Trophoblast cell (in vitro differentiated cells and primary cell): ENCODE measurements at regions not wholly inside any gene's neighbourhood (a gene's known extent, or its start where the extent isn't known, plus 50 kb on each side); places are given as distances from the start of the nearest gene placed in this dataset.

ENCODE experiments used
- DNase-seq, 2 donors: peaks; one replicate each; pipeline ENCODE4 v3.0.0-alpha.2; 2016
- H2AFZ ChIP-seq: 2 replicates; pipeline ENCODE4 v1.6.1; 2013; ENCODE audit warnings: low read length, moderate library complexity, mild to moderate bottlenecking; ENCODE audit not compliant: insufficient read depth, poor library complexity
- H2AK5ac ChIP-seq: 2 replicates; pipeline ENCODE4 v1.6.1; 2013; ENCODE audit warnings: mild to moderate bottlenecking, low read length
- H2BK120ac ChIP-seq: 2 replicates; pipeline ENCODE4 v1.6.1; 2013; ENCODE audit warnings: low read length, mild to moderate bottlenecking, moderate library complexity; ENCODE audit not compliant: insufficient read depth, poor library complexity
- H2BK12ac ChIP-seq: 2 replicates; pipeline ENCODE4 v1.6.1; 2013; ENCODE audit warnings: mild to moderate bottlenecking, low read length, moderate library complexity
- H2BK5ac ChIP-seq: 2 replicates; pipeline ENCODE4 v1.6.1; 2013; ENCODE audit warnings: low read length, low read depth, moderate library complexity, mild to moderate bottlenecking; ENCODE audit not compliant: poor library complexity
- H3K14ac ChIP-seq: 2 replicates; pipeline ENCODE4 v1.6.1; 2013; ENCODE audit warnings: mild to moderate bottlenecking, low read length
- H3K18ac ChIP-seq: 2 replicates; pipeline ENCODE4 v1.6.1; 2013; ENCODE audit warnings: mild to moderate bottlenecking, low read length
- H3K23ac ChIP-seq: 2 replicates; pipeline ENCODE4 v1.6.1; 2013; ENCODE audit warnings: low read length
- H3K27ac ChIP-seq: 2 replicates; pipeline ENCODE4 v1.5.1; 2013; ENCODE audit warnings: low read depth, mild to moderate bottlenecking, inconsistent platforms, low read length, moderate library complexity
- H3K27me3 ChIP-seq: 2 replicates; pipeline ENCODE4 v1.6.1; 2013; ENCODE audit warnings: inconsistent platforms, mild to moderate bottlenecking, low read length, moderate library complexity; ENCODE audit not compliant: insufficient read depth
- H3K36me3 ChIP-seq, 2 experiments: 1 replicate in 1 of 2; 2 replicates in 1 of 2; pipeline ENCODE4 v1.6.1; 2013; ENCODE audit warnings: low read length in 2 of 2, mild to moderate bottlenecking in 2 of 2, moderate library complexity in 1 of 2; ENCODE audit not compliant: insufficient read depth in 2 of 2, control insufficient read depth in 1 of 2
- H3K4ac ChIP-seq: 2 replicates; pipeline ENCODE4 v1.6.1; 2013; ENCODE audit warnings: low read depth, mild to moderate bottlenecking, low read length, moderate library complexity
- H3K4me1 ChIP-seq, 2 experiments: 1 replicate in 1 of 2; 2 replicates in 1 of 2; pipeline ENCODE4 v1.6.1; 2013; ENCODE audit warnings: low read length in 2 of 2, mild to moderate bottlenecking in 2 of 2, moderate library complexity in 1 of 2; ENCODE audit not compliant: insufficient read depth in 2 of 2, control insufficient read depth in 1 of 2
- H3K4me2 ChIP-seq: 2 replicates; pipeline ENCODE4 v1.6.1; 2013; ENCODE audit warnings: inconsistent platforms, mild to moderate bottlenecking, low read length, moderate library complexity
- H3K4me3 ChIP-seq: 2 replicates; pipeline ENCODE4 v1.5.1; 2013; ENCODE audit warnings: mild to moderate bottlenecking, low read depth, low read length, inconsistent platforms
- H3K79me1 ChIP-seq: one replicate; pipeline ENCODE4 v1.6.1; 2013; ENCODE audit warnings: low read length
- H3K79me2 ChIP-seq: 2 replicates; pipeline ENCODE4 v1.6.1; 2013; ENCODE audit warnings: low read length, mild to moderate bottlenecking; ENCODE audit not compliant: control insufficient read depth, insufficient read depth, poor library complexity
- H3K9ac ChIP-seq: 2 replicates; pipeline ENCODE4 v1.6.1; 2013; ENCODE audit warnings: mild to moderate bottlenecking, low read length
- H3K9me3 ChIP-seq: 2 replicates; pipeline ENCODE4 v1.6.1; 2013; ENCODE audit warnings: low read depth, mild to moderate bottlenecking, control low read depth, inconsistent platforms, low read length; ENCODE audit not compliant: insufficient read depth
- H4K12ac ChIP-seq: 2 replicates; pipeline ENCODE4 v1.6.1; 2013; ENCODE audit warnings: low read depth, mild to moderate bottlenecking, low read length, moderate library complexity
- H4K8ac ChIP-seq: 2 replicates; pipeline ENCODE4 v1.6.1; 2013; ENCODE audit warnings: low read depth, mild to moderate bottlenecking, low read length, moderate library complexity
- H4K91ac ChIP-seq: one replicate; pipeline ENCODE4 v1.6.1; 2013; ENCODE audit warnings: low read depth, mild to moderate bottlenecking, low read length, moderate library complexity
- WGBS: extraction: QIAGEN DNeasy Blood & Tissue Kit; methylation state at CpG from one replicate; pipeline ENCODE4 v1.1.7; 2013; ENCODE audit warnings: missing lambda C conversion rate; ENCODE audit not compliant: insufficient read length, insufficient coverage; ENCODE audit errors: extremely low coverage; 5-methylcytosine and 5-hydroxymethylcytosine counted together

- Histone ChIP-seq H2BK12ac (no peak overlapping the region), H2BK120ac (no peak overlapping the region), H2AK5ac (no peak overlapping the region), H3K36me3 (no peaks in the 10 kb centered on the region), H2AFZ (no peak overlapping the region), H3K4me2 (no peak overlapping the region), H3K79me1 (no peaks in the 10 kb centered on the region), H4K91ac (no peak overlapping the region), H3K23ac (no peak overlapping the region), H3K4me3 (no peak overlapping the region), H3K9ac (no peak overlapping the region), H3K4me1 (no peaks in the 10 kb centered on the region), H3K18ac (no peak overlapping the region), H3K27me3 (no peaks in the 10 kb centered on the region), H3K9me3 (no peaks in the 10 kb centered on the region), H4K8ac (no peak overlapping the region), H4K12ac (no peak overlapping the region), H3K79me2 (no peaks in the 10 kb centered on the region), H3K27ac (no peak overlapping the region), H3K14ac (no peak overlapping the region), H2BK5ac (no peak overlapping the region), H3K4ac (no peak overlapping the region)
- WGBS, result no CpG with 5 or more reads among the region's 2 CpGs
- DNase-seq, result peak in 1 of 2 donors; percentile 24
These were observed 265.0 kb upstream of the SOX2 start for GRCh38 chr3:181446741-181447140.

GRCh38 chr3:181442066-181442465, 269.7 kb upstream of the SOX2 start:
- Histone ChIP-seq H2BK12ac (no peak overlapping the region), H3K36me3 (no peaks in the 10 kb centered on the region), H3K4ac (no peak overlapping the region), H2BK5ac (no peak overlapping the region), H3K9me3 (no peaks in the 10 kb centered on the region), H4K12ac (no peak overlapping the region), H3K4me1 (no peaks in the 10 kb centered on the region), H3K4me3 (no peak overlapping the region), H3K27ac (no peak overlapping the region), H3K79me2 (no peaks in the 10 kb centered on the region), H3K23ac (no peak overlapping the region), H3K14ac (no peak overlapping the region), H2BK120ac (no peak overlapping the region), H3K79me1 (no peaks in the 10 kb centered on the region), H3K18ac (no peak overlapping the region), H3K27me3 (no peaks in the 10 kb centered on the region), H4K91ac (no peak overlapping the region), H2AK5ac (no peak overlapping the region), H3K9ac (no peak overlapping the region), H2AFZ (no peak overlapping the region), H3K4me2 (no peak overlapping the region), H4K8ac (no peak overlapping the region)
- WGBS, result no CpG with 5 or more reads among the region's 3 CpGs
- no peak for DNase-seq

- no peak overlapping the region for H4K12ac ChIP-seq
- H3K4me1 ChIP-seq, result no peaks in the 10 kb centered on the region
- H3K4me2 ChIP-seq, result no peak overlapping the region
- no peak overlapping the region for H2AK5ac ChIP-seq
- no peak overlapping the region for H4K91ac ChIP-seq
- H3K9ac ChIP-seq, result no peak overlapping the region
- H3K14ac ChIP-seq, result no peak overlapping the region
- no peak overlapping the region for H4K8ac ChIP-seq
- H3K79me2 ChIP-seq, result no peaks in the 10 kb centered on the region
- no peak overlapping the region for H3K4ac ChIP-seq
- DNase-seq, result no peak
- H3K9me3 ChIP-seq, result no peaks in the 10 kb centered on the region
- no peak overlapping the region for H2BK12ac ChIP-seq
- no peak overlapping the region for H2AFZ ChIP-seq
- no peak overlapping the region for H3K27ac ChIP-seq
- WGBS, result no CpG with 5 or more reads among the region's 4 CpGs
- no peaks in the 10 kb centered on the region for H3K79me1 ChIP-seq
- no peak overlapping the region for H3K4me3 ChIP-seq
- no peak overlapping the region for H3K18ac ChIP-seq
- no peak overlapping the region for H3K23ac ChIP-seq
- H2BK120ac ChIP-seq, result no peak overlapping the region
- no peaks in the 10 kb centered on the region for H3K27me3 ChIP-seq
- H2BK5ac ChIP-seq, result no peak overlapping the region
- no peaks in the 10 kb centered on the region for H3K36me3 ChIP-seq
These were observed 278.7 kb upstream of the SOX2 start for GRCh38 chr3:181432992-181433391.

GRCh38 chr3:181431748-181432147, 280.0 kb upstream of the SOX2 start:
- Histone ChIP-seq H2BK5ac (no peak overlapping the region), H3K36me3 (no peaks in the 10 kb centered on the region), H3K14ac (no peak overlapping the region), H3K27me3 (no peaks in the 10 kb centered on the region), H2AFZ (no peak overlapping the region), H2BK12ac (no peak overlapping the region), H3K18ac (no peak overlapping the region), H3K9ac (no peak overlapping the region), H3K9me3 (no peaks in the 10 kb centered on the region), H3K79me2 (no peaks in the 10 kb centered on the region), H3K79me1 (no peaks in the 10 kb centered on the region), H3K27ac (no peak overlapping the region), H3K23ac (no peak overlapping the region), H4K12ac (no peak overlapping the region), H2BK120ac (no peak overlapping the region), H4K91ac (no peak overlapping the region), H3K4me2 (no peak overlapping the region), H2AK5ac (no peak overlapping the region), H3K4me1 (no peaks in the 10 kb centered on the region), H3K4ac (no peak overlapping the region), H3K4me3 (no peak overlapping the region), H4K8ac (no peak overlapping the region)
- no CpG with 5 or more reads among the region's 4 CpGs for WGBS
- no peak for DNase-seq
